Panc1 (cell line): ENCODE measurements at regions not wholly inside any gene's neighbourhood (a gene's known extent, or its start where the extent isn't known, plus 50 kb on each side); places are given as distances from the start of the nearest gene placed in this dataset.

Source experiments
- ATAC-seq: fragments of 200-7000 bp; cut with Tn5 transposase; 2 replicates; pipeline ENCODE4 v1.9.1; 2020; ENCODE audit warnings: mild to moderate bottlenecking, moderate library complexity
- BruUV-seq: library from RNA; stranded (reverse); fragments of 400-500 nt; replicated peaks from 2 replicates; lab custom pipeline; 2021; lab: Mats Ljungman, UMichigan
- CTCF ChIA-PET: fragments of 300-600 bp; sonication (Branson Sonifier 250); formaldehyde crosslinking; loops from one replicate; lab custom pipeline; 2022; ENCODE audit warnings: antibody characterized with exemption; lab: Charles Lee
- POLR2A ChIA-PET: fragments of 300-600 bp; sonication (Branson Sonifier 250); formaldehyde crosslinking; loops from one replicate; lab custom pipeline; 2022; ENCODE audit warnings: antibody characterized with exemption; lab: Charles Lee
- DNase-seq: peaks from one replicate; pipeline ENCODE4 v3.0.0-alpha.2; 2010; ENCODE audit warnings: low read depth, low spot score
- H3K27ac ChIP-seq: 2 replicates; pipeline ENCODE4 v1.5.1; 2011; ENCODE audit warnings: mild to moderate bottlenecking, low read length, inconsistent platforms
- H3K27me3 ChIP-seq: fragments of 200-500 bp; sonication (Bioruptor generic); 2 replicates; pipeline ENCODE4 v1.6.0; 2014; ENCODE audit warnings: low read length, inconsistent platforms; ENCODE audit not compliant: control insufficient read depth, insufficient read depth
- H3K36me3 ChIP-seq: fragments of 200-500 bp; sonication (Bioruptor generic); 2 replicates; pipeline ENCODE4 v1.5.1; 2014; ENCODE audit warnings: inconsistent platforms, mild to moderate bottlenecking, low read length, moderate library complexity; ENCODE audit not compliant: control insufficient read depth, insufficient read depth
- H3K4me1 ChIP-seq: 2 replicates; pipeline ENCODE4 v1.5.1; 2011; ENCODE audit warnings: inconsistent platforms, mild to moderate bottlenecking, low read length, moderate library complexity; ENCODE audit not compliant: control insufficient read depth, insufficient read depth
- H3K4me3 ChIP-seq, 2 experiments: 2 replicates each; pipeline ENCODE4 v1.5.1; 2011 to 2012; ENCODE audit warnings: low read depth in 2 of 2, low read length in 2 of 2, mild to moderate bottlenecking in 2 of 2, inconsistent platforms in 1 of 2, moderate library complexity in 1 of 2
- H3K9me3 ChIP-seq: fragments of 200-500 bp; sonication (Bioruptor generic); 2 replicates; pipeline ENCODE4 v1.5.1; 2014; ENCODE audit warnings: low read depth, mild to moderate bottlenecking, inconsistent platforms, low read length, moderate library complexity; ENCODE audit not compliant: control insufficient read depth, insufficient read depth
- CTCF ChIP-seq: fragments of 450-650 bp; IDR thresholded peaks from 2 replicates; pipeline ENCODE4 v1.5.1; 2017; ENCODE audit warnings: mild to moderate bottlenecking
- POLR2AphosphoS5 ChIP-seq: IDR thresholded peaks from 2 replicates; pipeline ENCODE4 v1.6.1; 2012; ENCODE audit warnings: mild to moderate bottlenecking, low read depth, low read length, moderate library complexity
- REST ChIP-seq, 2 experiments: IDR thresholded peaks; 2 replicates each; pipeline ENCODE4 v1.6.1; 2011 to 2012; ENCODE audit warnings: low read depth in 2 of 2, control low read depth in 1 of 2, low read length in 1 of 2, mild to moderate bottlenecking in 1 of 2, moderate library complexity in 1 of 2; ENCODE audit not compliant: insufficient read depth in 1 of 2
- SIN3A ChIP-seq: IDR thresholded peaks from 2 replicates; pipeline ENCODE4 v1.6.1; 2012; ENCODE audit warnings: low read depth, mild to moderate bottlenecking, low read length, moderate library complexity, borderline replicate concordance; ENCODE audit not compliant: insufficient read depth
- TCF7L2 ChIP-seq: IDR thresholded peaks from 2 replicates; pipeline ENCODE4 v1.6.1; 2011; ENCODE audit warnings: mild to moderate bottlenecking, low read depth, low read length, inconsistent platforms
- in situ Hi-C: cut with HindIII; loops from 2 replicates; pipeline ENCODE4 v1.10.0; 2016; ENCODE audit warnings: low sequenced_read_pairs, low pct_unique_long_range_greater_than_20kb
- intact Hi-C: fragments of 100-400 bp; cut with micrococcal nuclease; formaldehyde crosslinking; loops from one replicate; pipeline ENCODE4 v1.10.0; 2022; ENCODE audit not compliant: unreplicated experiment

- ATAC-seq: no peak
- intact Hi-C loops: no loop called here
Observed at GRCh38 chr14:61213191-61213621, 67.9 kb downstream of the TMEM30B start.

GRCh38 chr14:61212546-61212945 is 68.6 kb downstream of the TMEM30B start:
- intact Hi-C loops (no loop called here), in situ Hi-C loops (no loop called here)
- no peaks in the 10 kb centered on the region for H3K9me3 ChIP-seq
- H3K4me1 ChIP-seq: no peaks in the 10 kb centered on the region
- DNase-seq (no peak), ATAC-seq (no peak)
- POLR2A ChIA-PET: no interaction called here
- H3K27ac ChIP-seq: no peak overlapping the region
- no TSS peak for BruUV-seq
- no peak overlapping the region for H3K4me3 ChIP-seq
- H3K36me3 ChIP-seq: no peaks in the 10 kb centered on the region; the same call in 1 of the 2 replicates
- CTCF ChIA-PET: no interaction called here
- TF ChIP-seq CTCF (no peak), TCF7L2 (no peak), SIN3A (no peak), REST (IDR thresholded peaks at IDR 0.05; ENCODE audit: insufficient read depth in 1 of 2, low read depth in 2 of 2, low read length in 1 of 2) (no peak), POLR2AphosphoS5 (no peak)
- H3K27me3 ChIP-seq: no peaks in the 10 kb centered on the region

More at GRCh38 chr14:61213191-61213621, 67.9 kb downstream of the TMEM30B start:
- no peak for TF ChIP-seq REST (IDR thresholded peaks at IDR 0.05; ENCODE audit: insufficient read depth in 1 of 2, low read depth in 2 of 2, low read length in 1 of 2)
- no peak for TF ChIP-seq TCF7L2
- no peak for TF ChIP-seq SIN3A
- TF ChIP-seq CTCF: no peak
- TF ChIP-seq POLR2AphosphoS5: no peak
- no peaks in the 10 kb centered on the region; the same call in 1 of the 2 replicates for H3K36me3 ChIP-seq
- H3K4me1 ChIP-seq: no peaks in the 10 kb centered on the region
- peaks cover 3% of the 10 kb centered on the region; the same call in 1 of the 2 replicates for H3K27me3 ChIP-seq
- no TSS peak for BruUV-seq
- H3K27ac ChIP-seq: no peak overlapping the region
- POLR2A ChIA-PET: no interaction called here
- in situ Hi-C loops: no loop called here
- DNase-seq: no peak
- no peak overlapping the region for H3K4me3 ChIP-seq
- no peaks in the 10 kb centered on the region for H3K9me3 ChIP-seq
- CTCF ChIA-PET: no interaction called here
